ENCODE measurements at regions not wholly inside any gene's neighbourhood (a gene's known extent, or its start where the extent isn't known, plus 50 kb on each side); places are given as distances from the start of the nearest gene placed in this dataset.
"Not testable (repeated sequence)": the region's sequence is repeated elsewhere in the genome, so short reads cannot be mapped to it uniquely, and the experiment has no call there.

DNA sequence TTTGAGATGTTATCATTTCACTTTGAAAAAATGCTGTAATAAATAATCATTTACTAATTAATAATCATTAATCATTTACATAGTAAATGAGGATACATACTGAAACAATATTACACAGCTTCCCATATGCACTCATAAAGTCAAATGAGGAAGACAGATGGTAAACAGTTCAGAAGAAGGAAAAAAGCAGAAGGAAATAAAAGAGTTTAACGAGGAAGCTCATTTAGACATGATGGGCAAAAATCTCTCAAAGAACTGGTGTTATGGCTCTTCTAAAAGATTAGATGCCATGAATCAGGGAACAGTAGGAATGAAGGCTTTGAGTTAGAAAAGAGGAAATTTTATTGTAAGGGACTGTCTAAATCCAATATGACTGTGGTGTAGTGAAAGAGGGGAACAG lies 347.6 kb downstream of the PTPRC start:
- no peak for FAIRE-seq

DNA sequence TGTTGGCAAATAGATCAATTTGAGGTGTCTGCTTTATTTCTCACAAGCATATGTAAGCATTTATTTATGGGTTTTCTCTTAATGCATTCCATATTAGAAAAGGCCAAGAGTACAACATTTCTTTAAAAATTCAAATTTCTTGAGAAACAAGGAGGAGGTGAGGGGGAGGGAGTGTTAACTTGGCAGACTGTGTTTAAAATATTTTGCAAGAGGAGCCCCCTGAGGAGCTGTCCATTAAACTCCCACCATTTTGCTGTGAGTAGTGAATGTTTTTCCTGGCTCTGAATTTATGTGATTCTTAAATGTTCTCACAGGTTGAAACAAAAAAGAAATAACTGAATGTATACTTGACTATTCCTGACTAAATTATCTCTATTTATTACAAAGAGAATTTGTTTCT lies 363.8 kb downstream of the PTPRC start:
- no peak for FAIRE-seq

DNA sequence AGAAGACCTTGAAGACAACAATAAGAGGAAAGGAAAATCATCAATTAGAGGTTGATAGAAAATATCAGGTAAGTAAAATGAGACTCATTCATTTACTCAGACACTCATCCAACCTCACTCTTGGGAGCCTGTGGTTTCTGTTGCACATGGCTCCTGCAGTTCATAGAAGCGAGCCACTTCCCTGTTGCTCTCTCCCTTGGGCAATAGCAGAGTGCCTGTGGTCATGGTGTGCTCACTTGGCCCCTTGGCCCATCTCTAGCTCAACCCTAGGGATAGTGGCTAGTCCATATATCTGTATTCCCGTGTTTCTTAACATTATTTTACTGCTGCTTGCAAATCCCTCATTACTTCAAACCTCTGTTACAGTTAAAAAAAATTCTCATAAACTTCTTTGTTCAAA lies 368.6 kb downstream of the PTPRC start:
- no peak for FAIRE-seq

DNA sequence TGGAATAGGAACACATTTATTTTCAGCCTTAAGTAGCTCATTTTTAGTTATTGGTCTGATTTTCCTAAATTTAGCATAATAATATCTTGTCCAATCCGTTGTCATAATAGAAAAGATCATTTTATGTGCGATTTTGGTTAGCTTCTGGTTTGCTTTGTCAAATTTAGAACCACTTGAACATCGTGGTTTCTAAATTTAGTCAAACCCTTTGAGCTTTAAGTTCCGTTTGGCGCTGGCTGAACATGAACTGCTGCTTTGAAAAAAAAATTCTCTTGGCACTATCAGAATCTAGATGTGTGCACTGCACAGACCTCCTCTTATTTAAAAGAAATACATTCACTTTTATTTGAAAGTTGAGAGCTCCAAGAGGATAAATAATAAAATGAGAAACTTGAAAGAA lies 370.6 kb downstream of the PTPRC start:
- no peak for FAIRE-seq

- no peak for FAIRE-seq
These were observed 371.7 kb downstream of the PTPRC start for GRCh38 chr1:199010492-199010891.

- no peak for FAIRE-seq
These were observed 372.1 kb downstream of the PTPRC start for GRCh38 chr1:199010933-199011332.

GRCh38 chr1:199015799-199016198 lies 377.0 kb downstream of the PTPRC start:
- no peak for FAIRE-seq

GRCh38 chr1:199018471-199019135 lies 379.8 kb downstream of the PTPRC start:
- FAIRE-seq = no peak

GRCh38 chr1:199020051-199020450 lies 381.2 kb downstream of the PTPRC start:
- no peak for FAIRE-seq

- no peak for FAIRE-seq
These were observed 382.1 kb downstream of the PTPRC start for GRCh38 chr1:199020904-199021303.

DNA sequence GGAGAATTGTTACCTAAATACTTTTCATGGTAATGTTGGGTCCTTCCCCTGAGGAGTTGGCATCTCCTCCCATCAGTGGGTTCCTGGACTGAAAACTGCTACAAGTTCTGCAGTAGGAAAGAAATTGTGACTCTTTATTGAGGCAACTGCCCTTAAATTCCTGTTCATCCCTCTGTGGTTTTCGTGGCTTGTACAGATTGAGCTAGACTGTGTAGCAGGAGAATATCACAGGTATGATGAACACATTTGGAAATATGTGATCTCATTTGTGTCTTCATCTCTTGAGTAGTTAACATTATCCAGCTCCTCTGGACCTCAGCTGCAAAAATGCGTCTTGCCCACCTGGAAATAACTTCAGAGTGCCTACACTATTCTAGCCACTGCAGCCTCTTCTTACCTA lies 390.6 kb downstream of the PTPRC start:
- FAIRE-seq = no peak

DNA sequence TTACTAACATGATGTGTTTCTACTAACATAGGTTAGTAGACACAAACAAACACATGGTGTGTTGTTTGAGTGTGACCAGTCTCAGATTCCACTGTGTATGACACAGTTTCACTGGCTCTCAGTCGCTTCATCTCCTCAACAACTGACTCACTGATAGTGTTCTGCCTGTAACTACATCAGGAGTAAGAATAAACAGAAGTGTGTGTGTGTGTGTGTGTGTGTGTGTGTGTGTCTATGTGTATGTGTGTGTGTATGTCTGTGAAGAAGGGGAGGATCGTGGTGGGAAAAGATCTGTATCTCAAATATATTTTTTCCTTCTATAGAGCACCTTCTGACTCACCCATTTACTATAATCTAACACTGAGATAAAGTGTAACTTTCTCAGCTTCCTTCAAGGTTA lies 391.0 kb downstream of the PTPRC start:
- no peak for FAIRE-seq

- not testable (repeated sequence) for FAIRE-seq
These were observed 391.7 kb downstream of the PTPRC start for GRCh38 chr1:199030541-199030940.

- not testable (repeated sequence) for FAIRE-seq
These were observed 392.3 kb downstream of the PTPRC start for GRCh38 chr1:199031170-199031569.

DNA sequence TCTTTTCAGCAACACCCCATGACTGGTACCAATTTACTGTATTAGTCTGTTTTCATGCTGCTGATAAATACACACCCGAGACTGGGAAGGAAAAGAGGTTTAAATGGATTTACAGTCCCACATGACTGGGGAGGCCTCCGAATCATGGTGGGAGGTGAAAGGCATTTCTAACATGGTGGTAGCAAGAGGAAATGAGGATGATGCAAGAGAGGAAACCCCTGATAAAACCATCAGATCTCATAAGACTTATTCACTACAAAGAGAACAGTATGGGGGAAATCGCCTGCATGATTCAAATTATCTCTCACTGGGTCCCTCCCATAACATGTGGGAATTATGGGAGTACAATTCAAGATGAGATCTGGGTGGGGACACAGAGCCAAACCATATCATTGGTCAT lies 393.6 kb downstream of the PTPRC start:
- not testable (repeated sequence) for FAIRE-seq

DNA sequence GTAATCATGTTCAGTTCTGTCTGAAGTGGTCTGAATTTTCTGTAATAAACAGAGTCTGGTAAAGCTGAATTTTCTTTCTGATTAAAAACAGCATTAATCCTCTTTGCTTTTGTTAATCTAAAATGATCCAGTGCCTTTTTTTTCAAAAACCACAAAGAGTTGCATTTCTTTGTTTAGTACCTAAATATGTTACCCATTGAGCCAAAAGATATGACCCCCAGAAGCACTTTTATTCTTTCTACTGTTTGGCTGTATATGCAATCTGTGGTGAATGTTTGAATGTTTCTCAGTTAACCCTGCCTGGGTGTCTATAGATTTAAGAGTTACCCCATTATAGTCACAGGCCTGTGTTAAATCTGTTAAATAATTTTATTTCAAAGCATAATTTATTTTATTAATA lies 394.8 kb downstream of the PTPRC start:
- no peak for FAIRE-seq

GRCh38 chr1:199038156-199038555 lies 399.3 kb downstream of the PTPRC start:
- no peak for FAIRE-seq

DNA sequence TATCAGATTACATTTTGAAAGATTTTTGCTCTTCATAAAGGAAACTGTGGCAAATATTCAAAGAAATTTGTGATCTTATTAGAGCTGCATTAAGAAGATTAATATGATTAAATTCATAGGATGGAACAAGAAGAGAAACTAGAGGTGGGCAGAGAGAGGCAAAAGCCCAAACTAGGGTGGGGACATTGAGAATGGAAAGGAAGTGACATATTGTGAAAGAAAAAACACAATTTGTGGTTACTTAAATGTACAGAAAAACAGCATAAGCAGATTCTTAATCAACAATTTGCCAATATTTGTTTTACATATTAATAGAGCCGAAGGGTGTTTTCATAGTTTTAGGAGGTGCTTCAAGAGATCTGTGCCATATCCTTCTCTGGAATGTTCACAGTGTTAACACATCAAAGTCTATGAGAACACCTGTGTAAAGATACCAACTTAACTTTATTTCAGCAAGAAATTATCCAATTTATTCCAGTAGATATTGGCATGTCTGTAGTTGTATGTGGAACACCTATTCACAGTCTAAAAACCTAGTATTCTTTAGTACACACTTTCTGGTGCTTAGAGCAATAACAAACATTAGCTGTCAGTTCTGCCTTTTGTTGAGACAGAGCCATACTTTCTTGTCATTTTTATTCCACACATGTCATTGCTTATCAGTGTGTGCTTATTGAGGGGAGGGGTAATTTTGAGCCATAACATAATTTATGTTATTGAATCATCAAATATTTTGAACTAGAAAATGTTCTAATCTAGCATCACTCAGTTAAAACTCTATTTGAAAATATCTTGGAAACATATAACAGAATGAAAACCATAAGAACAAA lies 401.5 kb downstream of the PTPRC start:
- FAIRE-seq = no peak

DNA sequence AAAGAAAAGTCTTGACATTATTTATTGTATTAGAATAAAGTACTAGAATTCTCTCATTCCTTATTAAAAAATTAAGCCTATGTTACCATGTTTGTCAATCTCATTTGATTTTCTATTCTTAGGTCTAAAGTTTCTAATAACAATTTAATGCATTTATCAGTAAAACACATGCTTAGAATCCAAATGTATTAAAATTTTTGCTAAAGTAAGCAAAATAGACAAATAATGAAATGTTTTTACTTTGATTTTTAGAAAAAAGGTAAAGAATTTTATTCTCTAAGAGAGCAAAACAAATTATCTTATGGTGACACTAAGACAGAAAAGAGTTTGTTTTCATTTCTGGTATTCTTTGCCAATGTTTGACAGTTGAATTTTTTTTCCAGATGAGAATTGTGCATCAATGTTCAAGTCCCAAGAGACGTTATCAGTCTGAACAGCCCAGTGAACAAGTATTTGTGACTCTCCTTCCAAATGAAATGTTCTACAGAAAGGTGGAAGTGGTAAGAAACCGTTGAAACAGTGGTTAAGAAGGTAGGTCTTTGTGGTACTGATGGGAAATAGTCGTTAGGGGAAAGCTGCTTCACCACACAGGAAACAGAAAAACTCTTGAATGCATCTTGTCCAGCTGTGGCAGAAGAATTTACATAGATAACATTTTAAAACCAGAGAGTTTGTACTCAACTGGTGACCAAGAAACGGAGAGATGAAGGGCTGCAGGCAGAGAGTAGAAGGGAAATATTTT lies 402.5 kb downstream of the PTPRC start:
- FAIRE-seq = no peak

DNA sequence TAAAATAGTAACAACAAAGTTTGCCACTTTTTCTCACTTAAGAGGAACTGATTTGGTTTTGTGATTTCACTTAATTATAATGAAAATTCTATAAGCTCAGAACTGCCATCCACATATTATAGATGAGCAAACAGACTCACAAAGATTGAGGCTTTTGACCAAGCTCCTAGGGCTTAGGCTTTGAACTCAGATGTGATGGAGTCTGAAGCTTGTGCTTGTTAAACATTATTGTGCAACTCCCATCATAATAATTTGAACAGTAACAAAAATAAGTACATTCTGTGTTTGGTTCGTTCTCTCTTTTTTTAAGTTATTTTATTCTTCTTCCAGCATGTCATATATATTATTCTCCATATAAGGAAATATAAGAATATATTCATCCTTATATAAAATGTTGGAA lies 403.4 kb downstream of the PTPRC start:
- FAIRE-seq = no peak

GRCh38 chr1:199044191-199044590 lies 405.4 kb downstream of the PTPRC start:
- FAIRE-seq = no peak

GRCh38 chr1:199046618-199047017 lies 407.8 kb downstream of the PTPRC start:
- FAIRE-seq = no peak

GRCh38 chr1:199054694-199055093 lies 415.9 kb downstream of the PTPRC start:
- FAIRE-seq = no peak

DNA sequence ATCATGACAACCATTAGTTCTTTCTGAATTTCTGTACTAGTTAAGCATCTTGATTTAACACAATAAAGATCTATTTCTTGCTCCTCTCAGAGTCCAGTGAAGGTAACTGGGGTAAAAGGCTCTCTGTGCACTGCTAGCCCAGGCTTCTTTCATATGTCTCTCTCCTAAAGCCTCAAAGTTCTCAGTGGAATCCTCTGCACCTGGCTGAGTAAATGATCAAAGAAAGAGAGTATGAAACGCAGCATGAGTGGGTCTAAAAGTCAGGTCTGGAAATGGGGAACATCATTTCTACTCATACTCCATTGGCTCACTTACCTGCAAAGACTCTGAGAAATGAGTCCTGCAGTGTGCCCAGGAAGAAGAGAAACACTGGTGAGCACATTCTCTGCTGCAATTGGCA lies 418.5 kb downstream of the PTPRC start:
- no peak for FAIRE-seq
